Stimulated activated naive B cell treated with anti-CD40 and anti-IgM and Interleukin-4, amounts not matched to agents 10 μg/mL and 1 μg/mL and 100 μg/mL, for 72 hours (primary cell): ENCODE measurements at regions not wholly inside any gene's neighbourhood (a gene's known extent, or its start where the extent isn't known, plus 50 kb on each side); places are given as distances from the start of the nearest gene placed in this dataset.
"Not testable (repeated sequence)": the region's sequence is repeated elsewhere in the genome, so short reads cannot be mapped to it uniquely, and the experiment has no call there.

Experiments used
- ATAC-seq, 2 donors: fragments of 150-1000 bp; cut with Tn5 transposase; replicated peaks; 2 replicates each; pipeline ENCODE4 v1.10.0; 2021; ENCODE audit warnings: moderate library complexity in 1 of 2
- DNase-seq: peaks from one replicate; pipeline ENCODE4 v3.0.0; 2021
- H3K27ac Mint-ChIP-seq: one replicate; pipeline ENCODE4 v1.8.0; 2022; ENCODE audit warnings: mild to moderate bottlenecking, mixed read lengths
- H3K27me3 Mint-ChIP-seq, 2 donors: one replicate each; pipeline ENCODE4 v1.8.0; 2022; ENCODE audit warnings: mixed read lengths in 2 of 2
- H3K36me3 Mint-ChIP-seq, 2 donors: one replicate each; pipeline ENCODE4 v1.8.0; 2022; ENCODE audit warnings: mixed read lengths in 2 of 2, mild to moderate bottlenecking in 1 of 2
- H3K4me1 Mint-ChIP-seq, 2 donors: one replicate each; pipeline ENCODE4 v1.8.0; 2022; ENCODE audit warnings: mixed read lengths in 2 of 2, mild to moderate bottlenecking in 1 of 2
- H3K4me3 Mint-ChIP-seq, 2 donors: one replicate each; pipeline ENCODE4 v1.8.0; 2022; ENCODE audit warnings: mild to moderate bottlenecking in 2 of 2, mixed read lengths in 2 of 2, moderate library complexity in 1 of 2
- H3K9me3 Mint-ChIP-seq, 2 donors: one replicate each; pipeline ENCODE4 v1.8.0; 2022; ENCODE audit warnings: mixed read lengths in 2 of 2, mild to moderate bottlenecking in 1 of 2

DNA sequence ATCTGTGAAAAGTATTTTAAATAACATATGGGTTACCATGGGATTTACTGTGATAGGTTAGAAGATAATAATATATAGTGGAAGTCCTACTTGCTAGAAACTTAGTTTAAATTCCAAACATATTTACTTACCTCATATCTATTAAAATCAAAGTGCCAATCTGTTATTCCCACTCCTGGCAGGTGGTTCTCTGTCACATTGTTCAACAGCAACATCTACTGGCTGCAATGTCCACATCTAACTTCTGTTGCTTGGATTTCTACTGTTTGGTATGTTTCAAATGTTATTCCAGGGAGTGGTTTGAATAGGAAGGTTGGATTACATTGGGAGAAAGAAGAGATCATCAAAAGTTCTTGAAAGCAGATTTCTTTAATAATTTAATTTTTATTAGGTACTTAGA is 122.5 kb upstream of the NCAM2 start:
- Mint-ChIP-seq H3K4me1 (no peaks in the 10 kb centered on the region), H3K27ac (no peak overlapping the region), H3K36me3 (no peaks in the 10 kb centered on the region), H3K27me3 (no peaks in the 10 kb centered on the region), H3K4me3 (no peak overlapping the region), H3K9me3 (no peaks in the 10 kb centered on the region)
- ATAC-seq (no peak), DNase-seq (no peak)

- no peak for ATAC-seq
- Mint-ChIP-seq H3K9me3 (no peaks in the 10 kb centered on the region), H3K4me1 (peaks cover 1 to 5% of the 10 kb centered on the region in 2 donors), H3K36me3 (no peaks in the 10 kb centered on the region), H3K27me3 (no peaks in the 10 kb centered on the region), H3K27ac (no peak overlapping the region), H3K4me3 (no peak overlapping the region)
- DNase-seq = no peak
Observed at GRCh38 chr21:20877976-20878375, 120.2 kb upstream of the NCAM2 start.

- Mint-ChIP-seq H3K4me1 (peaks cover 1 to 5% of the 10 kb centered on the region in 2 donors), H3K27me3 (no peaks in the 10 kb centered on the region), H3K9me3 (no peaks in the 10 kb centered on the region), H3K27ac (no peak overlapping the region), H3K4me3 (no peak overlapping the region), H3K36me3 (no peaks in the 10 kb centered on the region)
- DNase-seq (no peak), ATAC-seq (peak in 1 of 2 donors; percentile 43)
Observed at GRCh38 chr21:20882462-20883407, 115.5 kb upstream of the NCAM2 start.

GRCh38 chr21:20883408-20883800 is 114.8 kb upstream of the NCAM2 start:
- Mint-ChIP-seq H3K36me3 (no peaks in the 10 kb centered on the region), H3K4me3 (no peak overlapping the region), H3K9me3 (no peaks in the 10 kb centered on the region), H3K27me3 (no peaks in the 10 kb centered on the region), H3K27ac (no peak overlapping the region), H3K4me1 (peaks cover 1 to 5% of the 10 kb centered on the region in 2 donors)
- DNase-seq (no peak), ATAC-seq (no peak)

DNA sequence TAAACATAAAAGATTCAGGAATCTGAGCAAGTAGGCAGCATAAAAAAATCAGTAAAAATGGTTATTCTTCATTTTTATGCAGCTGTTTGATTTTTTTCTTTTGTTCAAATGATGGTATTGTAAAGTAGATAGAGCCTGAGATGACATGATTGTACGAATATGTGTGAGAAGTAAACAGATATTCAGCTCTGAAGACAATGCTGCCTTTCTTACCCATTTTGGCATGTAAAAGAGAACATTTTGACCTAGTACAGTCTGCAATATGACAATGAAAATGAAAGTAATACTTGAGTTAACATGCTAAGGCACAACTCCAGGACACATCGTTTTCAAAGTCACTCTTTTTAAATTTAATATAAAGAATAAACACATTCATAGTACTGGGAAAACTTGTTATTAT is 95.7 kb upstream of the NCAM2 start:
- no peaks in the 10 kb centered on the region for H3K27me3 Mint-ChIP-seq
- ATAC-seq = no peak

GRCh38 chr21:20902998-20903397 is 95.2 kb upstream of the NCAM2 start:
- Mint-ChIP-seq H3K36me3 (no peaks in the 10 kb centered on the region), H3K4me1 (no peaks in the 10 kb centered on the region), H3K4me3 (no peak overlapping the region), H3K27ac (no peak overlapping the region), H3K27me3 (no peaks in the 10 kb centered on the region), H3K9me3 (no peaks in the 10 kb centered on the region)
- DNase-seq = no peak
- no peak for ATAC-seq

More for the DNA sequence above, 95.7 kb upstream of the NCAM2 start:
- no peak overlapping the region for H3K27ac Mint-ChIP-seq
- no peak overlapping the region for H3K4me3 Mint-ChIP-seq
- DNase-seq = no peak
- H3K4me1 Mint-ChIP-seq = no peaks in the 10 kb centered on the region
- no peaks in the 10 kb centered on the region for H3K36me3 Mint-ChIP-seq
- no peaks in the 10 kb centered on the region for H3K9me3 Mint-ChIP-seq

- not testable (repeated sequence) for H3K36me3 Mint-ChIP-seq, H3K4me1 Mint-ChIP-seq, ATAC-seq, H3K27ac Mint-ChIP-seq, H3K4me3 Mint-ChIP-seq, H3K27me3 Mint-ChIP-seq, DNase-seq
- H3K9me3 Mint-ChIP-seq = peaks cover 12 to 13% of the 10 kb centered on the region in 2 donors
Observed at GRCh38 chr21:20927555-20927954, 70.7 kb upstream of the NCAM2 start.

- no peak for DNase-seq
- no peak for ATAC-seq
- Mint-ChIP-seq H3K4me1 (no peaks in the 10 kb centered on the region), H3K27ac (no peak overlapping the region), H3K9me3 (peaks cover 2 to 5% of the 10 kb centered on the region in 2 donors), H3K36me3 (no peaks in the 10 kb centered on the region), H3K27me3 (no peaks in the 10 kb centered on the region), H3K4me3 (no peak overlapping the region)
Observed at GRCh38 chr21:20942523-20942922, 55.7 kb upstream of the NCAM2 start.

DNA sequence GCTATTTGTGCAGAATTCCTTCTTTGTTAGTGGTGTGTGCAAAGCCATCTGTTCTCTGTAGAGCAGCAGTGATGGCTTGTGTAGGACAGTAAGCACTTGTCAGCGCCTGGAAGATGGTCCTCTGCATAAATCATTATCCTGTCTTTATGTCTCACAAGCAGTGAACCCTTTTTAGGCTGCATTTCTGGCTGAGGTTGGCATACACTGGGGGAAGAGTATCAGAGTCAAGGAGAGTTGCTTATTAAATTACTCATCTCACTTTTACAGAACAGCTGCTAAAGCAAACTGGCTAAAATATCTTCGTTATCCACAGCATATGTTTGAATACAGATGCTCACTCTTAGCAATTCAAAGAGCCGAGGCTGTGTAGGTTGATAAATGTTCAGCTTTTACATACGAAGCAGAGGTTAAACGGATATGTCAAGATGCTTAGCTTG is 54.6 kb upstream of the NCAM2 start:
- H3K36me3 Mint-ChIP-seq = no peaks in the 10 kb centered on the region
- H3K4me3 Mint-ChIP-seq = no peak overlapping the region
- no peaks in the 10 kb centered on the region for H3K4me1 Mint-ChIP-seq
- peaks cover 2 to 5% of the 10 kb centered on the region in 2 donors for H3K9me3 Mint-ChIP-seq
- DNase-seq (no peak), ATAC-seq (no peak)
- no peaks in the 10 kb centered on the region for H3K27me3 Mint-ChIP-seq
- H3K27ac Mint-ChIP-seq = no peak overlapping the region

- no peak for DNase-seq
- peaks cover 0 to 1% of the 10 kb centered on the region in 2 donors for H3K9me3 Mint-ChIP-seq
- H3K36me3 Mint-ChIP-seq = no peaks in the 10 kb centered on the region
- H3K4me1 Mint-ChIP-seq = no peaks in the 10 kb centered on the region
- ATAC-seq = no peak
- H3K27me3 Mint-ChIP-seq = no peaks in the 10 kb centered on the region
- H3K27ac Mint-ChIP-seq = no peak overlapping the region
- H3K4me3 Mint-ChIP-seq = no peak overlapping the region
Observed at GRCh38 chr21:20944139-20944538, 54.1 kb upstream of the NCAM2 start.

- Mint-ChIP-seq H3K4me1 (no peaks in the 10 kb centered on the region), H3K4me3 (no peak overlapping the region), H3K36me3 (no peaks in the 10 kb centered on the region), H3K27ac (no peak overlapping the region), H3K9me3 (no peaks in the 10 kb centered on the region), H3K27me3 (no peaks in the 10 kb centered on the region)
- ATAC-seq = no peak
- DNase-seq = no peak
Observed at GRCh38 chr21:20946701-20947100, 51.5 kb upstream of the NCAM2 start.
